HepG2 (cell line): ENCODE measurements at regions not wholly inside any gene's neighbourhood (a gene's known extent, or its start where the extent isn't known, plus 50 kb on each side); places are given as distances from the start of the nearest gene placed in this dataset.

Experiments used
- ATAC-seq: fragments of 200-7000 bp; cut with Tn5 transposase; 3 replicates; pipeline ENCODE4 v1.9.1; 2020; ENCODE audit warnings: mild to moderate bottlenecking, moderate library complexity
- BruUV-seq: library from RNA; stranded (reverse); fragments of 400-500 nt; replicated peaks from 2 replicates; lab custom pipeline; 2021; lab: Mats Ljungman, UMichigan
- CTCF ChIA-PET: fragments of 300-600 bp; formaldehyde crosslinking; extraction: SDS; loops from one replicate; lab custom pipeline; 2021; ENCODE audit warnings: low total read pairs, inconsistent platforms, low intra/inter-chr PET ratio; lab: Yijun Ruan, JAX
- POLR2A ChIA-PET: fragments of 350-600 bp; sonication (Branson Sonifier 250); formaldehyde crosslinking; loops from one replicate; lab custom pipeline; 2020; ENCODE audit warnings: antibody characterized with exemption, inconsistent platforms; lab: Yijun Ruan, JAX
- DNase-seq: peaks from one replicate; pipeline ENCODE4 v3.0.0-alpha.2; 2015; ENCODE audit warnings: low spot score
- FAIRE-seq: peaks from 3 replicates; lab custom pipeline; 2011; peaks lifted over from hg19 to GRCh38; lab: Jason Lieb, UNC
- H2AFZ ChIP-seq: one replicate; pipeline ENCODE4 v1.6.1; 2011; ENCODE audit warnings: low read length, inconsistent platforms
- H3K27ac ChIP-seq: fragments of 300-600 bp; 3 replicates; pipeline ENCODE4 v1.8.0; 2011; ENCODE audit warnings: mixed run types, mild to moderate bottlenecking, mixed read lengths, low read length, inconsistent platforms; ENCODE audit not compliant: insufficient read depth; ENCODE audit errors: extremely low read length
- H3K27me3 ChIP-seq, 2 experiments: fragments of 200-600 bp in 1 of 2; 2 replicates in 1 of 2; 3 replicates in 1 of 2; pipeline versions ENCODE4 v1.6.0 to v1.8.0; 2011; ENCODE audit warnings: low read length in 2 of 2, mild to moderate bottlenecking in 2 of 2, moderate library complexity in 2 of 2, inconsistent platforms in 1 of 2; ENCODE audit not compliant: insufficient read depth in 2 of 2, control insufficient read depth in 1 of 2
- H3K36me3 ChIP-seq, 2 experiments: fragments of 200-600 bp in 1 of 2; replicated peaks in 1 of 2; 2 replicates in 1 of 2; 3 replicates in 1 of 2; pipeline versions ENCODE4 v1.5.1 to v1.8.0; 2011; ENCODE audit warnings: low read length in 2 of 2, inconsistent platforms in 1 of 2; ENCODE audit not compliant: insufficient read depth in 2 of 2, control insufficient read depth in 1 of 2
- H3K4me1 ChIP-seq: 2 replicates; pipeline ENCODE4 v1.5.1; 2012; ENCODE audit warnings: low read length, inconsistent platforms; ENCODE audit not compliant: insufficient read depth
- H3K4me2 ChIP-seq: 2 replicates; pipeline ENCODE4 v1.6.0; 2011; ENCODE audit warnings: low read depth, low read length, inconsistent platforms
- H3K4me3 ChIP-seq, 3 experiments: fragments of 200-600 bp in 1 of 3; sonication (generic), shearing (Covaris generic) in 1 of 3; replicated peaks in 1 of 3; 2 replicates each; pipeline ENCODE4 v1.5.1; 2011 to 2016; ENCODE audit warnings: low read length in 3 of 3, inconsistent platforms in 2 of 3, low read depth in 2 of 3, mild to moderate bottlenecking in 2 of 3, control low read depth in 1 of 3, mixed read lengths in 1 of 3; ENCODE audit not compliant: insufficient read depth in 1 of 3
- H3K79me2 ChIP-seq: one replicate; pipeline ENCODE4 v1.6.1; 2011; ENCODE audit warnings: low read length, inconsistent platforms; ENCODE audit not compliant: insufficient read depth
- H3K9ac ChIP-seq: 2 replicates; pipeline ENCODE4 v1.6.0; 2011; ENCODE audit warnings: mild to moderate bottlenecking, low read depth, low read length, inconsistent platforms; ENCODE audit not compliant: insufficient read depth
- H3K9me3 ChIP-seq: 2 replicates; pipeline ENCODE4 v1.5.1; 2012; ENCODE audit warnings: mild to moderate bottlenecking, low read length
- H4K20me1 ChIP-seq: 2 replicates; pipeline ENCODE4 v1.6.0; 2011; ENCODE audit warnings: inconsistent platforms, mild to moderate bottlenecking, low read length, moderate library complexity; ENCODE audit not compliant: insufficient read depth
- AKNA ChIP-seq: sonication (generic); formaldehyde crosslinking; IDR thresholded peaks from 2 replicates; pipeline ENCODE4 v1.4.0; 2020; ENCODE audit warnings: missing genetic modification reagents, borderline replicate concordance
- ATF7-NPFF ChIP-seq: sonication (generic); formaldehyde crosslinking; IDR thresholded peaks from 2 replicates; pipeline ENCODE4 v1.8.1; 2023; ENCODE audit warnings: mild to moderate bottlenecking, low read depth, missing genetic modification reagents, moderate library complexity
- CENPT ChIP-seq: sonication (generic); formaldehyde crosslinking; IDR thresholded peaks from 2 replicates; pipeline ENCODE4 v1.8.0; 2022; ENCODE audit warnings: low read depth, mild to moderate bottlenecking, moderate library complexity, missing genetic modification reagents
- HINFP ChIP-seq: sonication (generic); formaldehyde crosslinking; IDR thresholded peaks from 2 replicates; pipeline ENCODE4 v1.4.0; 2020; ENCODE audit warnings: low read depth, mild to moderate bottlenecking, missing genetic modification reagents
- MAFK ChIP-seq, 2 experiments: IDR thresholded peaks in 1 of 2; conservative IDR thresholded peaks in 1 of 2; 2 replicates each; pipeline ENCODE4 v1.6.1; 2011; ENCODE audit warnings: improper control_type of control experiment in 2 of 2, low read length in 2 of 2
- NFYB ChIP-seq: sonication (generic); formaldehyde crosslinking; IDR thresholded peaks from 2 replicates; pipeline ENCODE4 v1.4.0; 2020; ENCODE audit warnings: missing genetic modification reagents
- NR0B2 ChIP-seq: sonication (generic); formaldehyde crosslinking; IDR thresholded peaks from 2 replicates; pipeline ENCODE4 v1.4.0; 2020; ENCODE audit warnings: mild to moderate bottlenecking, missing genetic modification reagents
- PHB2 ChIP-seq: fragments of 450-650 bp; IDR thresholded peaks from 2 replicates; pipeline ENCODE4 v1.6.1; 2018; ENCODE audit not compliant: partially characterized antibody
- SP2 ChIP-seq: sonication (generic); formaldehyde crosslinking; IDR thresholded peaks from 2 replicates; pipeline ENCODE4 v1.5.1; 2020; ENCODE audit warnings: mild to moderate bottlenecking, missing genetic modification reagents
- ZFYVE20 ChIP-seq: sonication (generic); formaldehyde crosslinking; IDR thresholded peaks from 2 replicates; pipeline ENCODE4 v1.8.0; 2023; ENCODE audit warnings: low read depth, mild to moderate bottlenecking, moderate library complexity, missing genetic modification reagents, borderline replicate concordance
- ZNF781 ChIP-seq: sonication (generic); formaldehyde crosslinking; IDR thresholded peaks from 2 replicates; pipeline ENCODE4 v1.5.1; 2020; ENCODE audit warnings: borderline replicate concordance, mild to moderate bottlenecking, missing genetic modification reagents; ENCODE audit errors: not compliant biosample characterization
- ZZZ3 ChIP-seq: sonication (generic); formaldehyde crosslinking; IDR thresholded peaks from 2 replicates; pipeline ENCODE4 v1.4.0; 2020; ENCODE audit warnings: missing genetic modification reagents, mild to moderate bottlenecking, borderline replicate concordance
- WGBS: methylation state at CpG from one replicate; pipeline ENCODE4 v1.1.6; 2017; ENCODE audit warnings: low lambda C conversion rate; 5-methylcytosine and 5-hydroxymethylcytosine counted together
- in situ Hi-C: cut with HindIII; loops from 2 replicates; pipeline ENCODE4 v1.10.0; 2017; ENCODE audit warnings: low pct_unique_long_range_greater_than_20kb; ENCODE audit not compliant: extremely low pct_ligation_motif_present
- intact Hi-C: fragments of 100-400 bp; cut with micrococcal nuclease; formaldehyde crosslinking; loops from one replicate; pipeline ENCODE4 v1.10.0; 2022; ENCODE audit not compliant: unreplicated experiment

- no peak for FAIRE-seq
- TF ChIP-seq PHB2: no peak
- TF ChIP-seq MAFK (conservative IDR thresholded peaks at IDR 0.05 in 1 of 2, IDR thresholded peaks at IDR 0.05 in 1 of 2; ENCODE audit: low read length in 2 of 2): peak in 1 of 2 experiments; percentile 20; a peak in 1 of 4 replicates
- BruUV-seq: no TSS peak
Measured at GRCh38 chr3:145134738-145135137, 1026.2 kb downstream of the PLOD2 start.

GRCh38 chr3:145144361-145144760, 1016.6 kb downstream of the PLOD2 start:
- Histone ChIP-seq H2AFZ (no peak overlapping the region), H3K27ac (no peak overlapping the region), H3K27me3 (no peaks in the 10 kb centered on the region), H3K79me2 (no peaks in the 10 kb centered on the region), H3K4me3 (no peak overlapping the region), H3K9me3 (no peaks in the 10 kb centered on the region), H3K9ac (no peak overlapping the region), H3K4me2 (no peak overlapping the region), H3K36me3 (no peaks in the 10 kb centered on the region), H4K20me1 (no peaks in the 10 kb centered on the region), H3K4me1 (no peaks in the 10 kb centered on the region)
- ChIA-PET POLR2A (no interaction called here), CTCF (no interaction called here)
- intact Hi-C loops (no loop called here), in situ Hi-C loops (no loop called here)
- 18% methylated on average over 3 of the region's 3 CpGs for WGBS
- no TSS peak for BruUV-seq
- DNase-seq (no peak), ATAC-seq (no peak), FAIRE-seq (no peak)
- TF ChIP-seq SP2 (CRISPR knock-in tag) (no peak), ZZZ3 (CRISPR knock-in tag) (no peak), ZNF781 (CRISPR knock-in tag) (no peak), NR0B2 (no peak), CENPT (CRISPR knock-in tag) (no peak), ATF7-NPFF (no peak), AKNA (CRISPR knock-in tag) (no peak), NFYB (no peak), ZFYVE20 (CRISPR knock-in tag) (no peak), HINFP (CRISPR knock-in tag) (no peak)

More at GRCh38 chr3:145134738-145135137, 1026.2 kb downstream of the PLOD2 start:
- POLR2A ChIA-PET: no interaction called here
- no peak for ATAC-seq
- intact Hi-C loops: no loop called here
- Histone ChIP-seq H3K9ac (no peak overlapping the region), H2AFZ (no peak overlapping the region), H3K4me1 (no peaks in the 10 kb centered on the region), H3K9me3 (no peaks in the 10 kb centered on the region), H3K79me2 (no peaks in the 10 kb centered on the region), H4K20me1 (no peaks in the 10 kb centered on the region), H3K4me2 (no peak overlapping the region), H3K27ac (no peak overlapping the region), H3K27me3 (no peaks in the 10 kb centered on the region), H3K4me3 (no peak overlapping the region), H3K36me3 (no peaks in the 10 kb centered on the region)
- no peak for DNase-seq
- WGBS: 0% methylated on average over 2 of the region's 2 CpGs
- CTCF ChIA-PET: no interaction called here
- in situ Hi-C loops: no loop called here
